Activated CD8-positive, alpha-beta T cell treated with anti-CD3 and anti-CD28 coated beads for 36 hours (primary cell): ENCODE measurements at regions not wholly inside any gene's neighbourhood (a gene's known extent, or its start where the extent isn't known, plus 50 kb on each side); places are given as distances from the start of the nearest gene placed in this dataset.

Experiments
- ATAC-seq: fragments of 200-7000 bp; cut with Tn5 transposase; one replicate; pipeline ENCODE4 v1.10.0; 2021; ENCODE audit warnings: mild to moderate bottlenecking, moderate library complexity
- CTCF ChIA-PET: fragments of 350-600 bp; sonication (Branson Sonifier 250); formaldehyde crosslinking; loops from one replicate; lab custom pipeline; 2021; ENCODE audit warnings: antibody characterized with exemption; lab: Charles Lee
- POLR2A ChIA-PET: fragments of 350-600 bp; sonication (Branson Sonifier 250); formaldehyde crosslinking; loops from one replicate; lab custom pipeline; 2021; ENCODE audit warnings: antibody characterized with exemption; lab: Charles Lee
- DNase-seq: peaks from one replicate; pipeline ENCODE4 v3.0.0-alpha.2; 2020
- H3K27ac Mint-ChIP-seq: one replicate; pipeline ENCODE4 v1.8.0; 2021; ENCODE audit warnings: mild to moderate bottlenecking, mixed read lengths
- H3K27me3 Mint-ChIP-seq: one replicate; pipeline ENCODE4 v1.8.0; 2021; ENCODE audit warnings: mixed read lengths
- H3K36me3 Mint-ChIP-seq: one replicate; pipeline ENCODE4 v1.8.0; 2021; ENCODE audit warnings: low read depth, mixed read lengths
- H3K4me1 Mint-ChIP-seq: one replicate; pipeline ENCODE4 v1.8.0; 2021; ENCODE audit warnings: low read depth, mixed read lengths
- H3K4me3 Mint-ChIP-seq: one replicate; pipeline ENCODE4 v1.8.0; 2021; ENCODE audit warnings: mild to moderate bottlenecking, moderate library complexity, mixed read lengths
- H3K9me3 Mint-ChIP-seq: one replicate; pipeline ENCODE4 v1.8.0; 2021; ENCODE audit warnings: mixed read lengths
- CTCF ChIP-seq: fragments of 200-600 bp; IDR thresholded peaks from one replicate; pipeline ENCODE4 v1.8.0; 2022; ENCODE audit warnings: antibody characterized with exemption, mild to moderate bottlenecking
- intact Hi-C: fragments of 100-400 bp; cut with micrococcal nuclease; formaldehyde crosslinking; loops from one replicate; pipeline ENCODE4 v1.10.0; 2022

DNA sequence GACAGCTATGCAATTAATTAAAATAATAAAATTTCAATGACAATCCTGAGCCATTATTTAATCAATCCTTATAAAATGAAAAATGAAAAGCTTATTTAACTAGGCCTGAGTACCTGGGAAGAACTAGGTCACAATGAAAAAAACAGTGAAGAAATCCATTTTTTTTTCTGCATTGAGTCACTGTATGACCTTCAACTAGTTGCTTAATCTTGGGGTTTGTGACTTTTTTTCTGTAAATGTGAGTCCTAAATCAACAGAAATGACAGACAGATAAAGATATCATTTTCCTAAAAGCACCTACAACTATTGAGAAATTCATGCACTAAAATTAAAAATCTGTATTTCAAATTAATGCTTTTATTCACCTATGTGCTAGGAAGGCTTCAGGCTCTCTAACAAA is 96.8 kb downstream of the TMEM26 start:
- peaks cover 3% of the 10 kb centered on the region for H3K27me3 Mint-ChIP-seq
- TF ChIP-seq CTCF: no peak
- H3K4me3 Mint-ChIP-seq: no peak overlapping the region
- DNase-seq (no peak), ATAC-seq (no peak)
- ChIA-PET CTCF (no interaction called here), POLR2A (no interaction called here)
- no peaks in the 10 kb centered on the region for H3K36me3 Mint-ChIP-seq
- no peaks in the 10 kb centered on the region for H3K9me3 Mint-ChIP-seq
- intact Hi-C loops: no loop called here
- H3K27ac Mint-ChIP-seq: no peak overlapping the region
- H3K4me1 Mint-ChIP-seq: no peaks in the 10 kb centered on the region

GRCh38 chr10:61355211-61355610 is 98.0 kb downstream of the TMEM26 start:
- no peak for TF ChIP-seq CTCF
- Mint-ChIP-seq H3K4me1 (no peaks in the 10 kb centered on the region), H3K36me3 (no peaks in the 10 kb centered on the region), H3K9me3 (no peaks in the 10 kb centered on the region), H3K4me3 (no peak overlapping the region), H3K27ac (no peak overlapping the region), H3K27me3 (peaks cover 3% of the 10 kb centered on the region)
- CTCF ChIA-PET: no interaction called here
- intact Hi-C loops: no loop called here
- DNase-seq: no peak
- ATAC-seq: no peak
- POLR2A ChIA-PET: no interaction called here

- no peaks in the 10 kb centered on the region for H3K4me1 Mint-ChIP-seq
- no peak overlapping the region for H3K27ac Mint-ChIP-seq
- intact Hi-C loops: no loop called here
- POLR2A ChIA-PET: no interaction called here
- H3K4me3 Mint-ChIP-seq: no peak overlapping the region
- CTCF ChIA-PET: no interaction called here
- ATAC-seq (no peak), DNase-seq (no peak)
- no peak for TF ChIP-seq CTCF
- H3K36me3 Mint-ChIP-seq: no peaks in the 10 kb centered on the region
- H3K9me3 Mint-ChIP-seq: no peaks in the 10 kb centered on the region
- H3K27me3 Mint-ChIP-seq: peaks cover 3% of the 10 kb centered on the region
Observed at GRCh38 chr10:61354401-61354975, 98.7 kb downstream of the TMEM26 start.

DNA sequence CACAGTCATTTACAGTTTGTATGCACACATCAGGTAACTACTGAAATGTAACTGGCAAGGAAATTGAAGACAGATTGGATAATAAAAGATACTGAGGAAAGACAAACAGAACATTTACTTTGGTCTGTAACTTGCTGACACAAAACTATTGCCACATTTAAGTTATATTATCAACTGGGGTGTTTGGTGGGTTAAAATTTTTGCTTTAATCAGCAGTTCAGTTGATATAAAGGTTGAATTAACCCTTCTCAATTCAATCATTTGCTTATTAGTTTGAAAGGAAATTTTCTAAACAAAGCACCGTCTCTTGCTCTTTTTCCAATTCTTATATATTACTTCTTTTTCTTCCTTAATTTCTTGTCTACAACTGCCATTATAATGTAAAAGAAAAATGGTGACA is 102.4 kb downstream of the TMEM26 start:
- H3K36me3 Mint-ChIP-seq: no peaks in the 10 kb centered on the region
- ATAC-seq (no peak), DNase-seq (no peak)
- no peak overlapping the region for H3K27ac Mint-ChIP-seq
- peaks cover 3% of the 10 kb centered on the region for H3K27me3 Mint-ChIP-seq
- no peaks in the 10 kb centered on the region for H3K4me1 Mint-ChIP-seq
- ChIA-PET POLR2A (no interaction called here), CTCF (no interaction called here)
- intact Hi-C loops: no loop called here
- H3K4me3 Mint-ChIP-seq: no peak overlapping the region
- no peaks in the 10 kb centered on the region for H3K9me3 Mint-ChIP-seq
- TF ChIP-seq CTCF: no peak

DNA sequence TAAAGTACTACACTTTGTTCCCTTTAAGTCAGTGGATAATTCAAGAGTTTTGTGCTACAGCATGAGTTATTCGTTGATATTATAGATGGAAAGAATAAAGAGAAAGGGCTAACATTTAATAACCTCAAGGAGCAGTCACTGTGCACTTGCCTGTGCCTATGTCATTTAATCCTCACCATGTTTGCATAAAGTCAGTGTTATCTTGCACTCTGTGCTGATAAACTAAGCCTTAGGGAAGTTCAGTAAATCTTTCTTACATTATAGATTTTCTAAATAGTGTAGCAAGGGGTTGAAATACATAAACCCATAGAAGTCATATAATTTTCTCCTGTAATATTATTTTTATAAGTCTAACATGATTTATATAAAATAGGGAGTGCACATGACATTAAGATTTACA is 103.1 kb downstream of the TMEM26 start:
- no peak for DNase-seq
- Mint-ChIP-seq H3K9me3 (no peaks in the 10 kb centered on the region), H3K27me3 (peaks cover 3% of the 10 kb centered on the region), H3K36me3 (no peaks in the 10 kb centered on the region), H3K27ac (no peak overlapping the region), H3K4me1 (no peaks in the 10 kb centered on the region), H3K4me3 (no peak overlapping the region)
- TF ChIP-seq CTCF: no peak
- ChIA-PET CTCF (no interaction called here), POLR2A (no interaction called here)
- intact Hi-C loops: no loop called here
- no peak for ATAC-seq
